ENCODE measurements at regions not wholly inside any gene's neighbourhood (a gene's known extent, or its start where the extent isn't known, plus 50 kb on each side); places are given as distances from the start of the nearest gene placed in this dataset.

DNA sequence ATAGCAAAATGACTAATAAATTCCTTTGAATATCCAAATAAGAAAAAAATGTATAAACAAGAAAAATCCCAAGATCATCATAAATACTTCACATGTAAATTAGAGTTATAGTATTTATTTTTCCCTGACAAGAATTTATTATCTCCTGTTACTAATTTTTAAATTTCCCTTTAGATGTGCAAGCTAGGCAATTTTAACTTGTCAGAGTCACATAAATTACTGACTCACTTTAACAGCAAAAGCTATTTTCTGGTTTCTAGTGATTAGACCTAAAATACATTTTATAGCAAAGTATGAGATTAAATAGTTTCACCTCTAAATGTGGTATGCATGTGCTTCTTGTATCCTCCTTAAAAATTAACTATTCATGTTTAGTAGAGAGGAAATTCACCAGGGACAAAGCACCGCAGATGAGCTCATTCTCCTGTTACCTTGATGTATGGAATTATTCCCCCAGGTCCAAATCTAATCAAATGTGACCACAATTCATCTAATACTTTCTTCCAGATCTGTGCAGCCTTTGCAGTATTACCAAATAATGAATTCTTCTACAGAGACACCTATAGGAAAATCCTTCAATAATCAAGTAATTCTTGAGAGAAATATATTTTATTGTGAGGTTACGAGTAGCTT is 621.2 kb downstream of the DNAJB9 start:
- no peaks in the 10 kb centered on the region for H3K4me1 ChIP-seq
- H3K4me3 ChIP-seq, result no peak overlapping the region
- no peak overlapping the region for H3K27ac ChIP-seq
- H3K27me3 ChIP-seq, result no peaks in the 10 kb centered on the region
- intact Hi-C loops (cut with DNase I), result no loop called here
- DNase-seq, result no peak
- ATAC-seq, result no peak
- TF ChIP-seq, protein P1, sequence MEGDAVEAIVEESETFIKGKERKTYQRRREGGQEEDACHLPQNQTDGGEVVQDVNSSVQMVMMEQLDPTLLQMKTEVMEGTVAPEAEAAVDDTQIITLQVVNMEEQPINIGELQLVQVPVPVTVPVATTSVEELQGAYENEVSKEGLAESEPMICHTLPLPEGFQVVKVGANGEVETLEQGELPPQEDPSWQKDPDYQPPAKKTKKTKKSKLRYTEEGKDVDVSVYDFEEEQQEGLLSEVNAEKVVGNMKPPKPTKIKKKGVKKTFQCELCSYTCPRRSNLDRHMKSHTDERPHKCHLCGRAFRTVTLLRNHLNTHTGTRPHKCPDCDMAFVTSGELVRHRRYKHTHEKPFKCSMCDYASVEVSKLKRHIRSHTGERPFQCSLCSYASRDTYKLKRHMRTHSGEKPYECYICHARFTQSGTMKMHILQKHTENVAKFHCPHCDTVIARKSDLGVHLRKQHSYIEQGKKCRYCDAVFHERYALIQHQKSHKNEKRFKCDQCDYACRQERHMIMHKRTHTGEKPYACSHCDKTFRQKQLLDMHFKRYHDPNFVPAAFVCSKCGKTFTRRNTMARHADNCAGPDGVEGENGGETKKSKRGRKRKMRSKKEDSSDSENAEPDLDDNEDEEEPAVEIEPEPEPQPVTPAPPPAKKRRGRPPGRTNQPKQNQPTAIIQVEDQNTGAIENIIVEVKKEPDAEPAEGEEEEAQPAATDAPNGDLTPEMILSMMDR (IDR thresholded peaks at IDR 0.05), result no peak
- peaks cover 0 to 8% of the 10 kb centered on the region in 2 donors for H3K9me3 ChIP-seq
- H3K36me3 ChIP-seq, result no peaks in the 10 kb centered on the region

DNA sequence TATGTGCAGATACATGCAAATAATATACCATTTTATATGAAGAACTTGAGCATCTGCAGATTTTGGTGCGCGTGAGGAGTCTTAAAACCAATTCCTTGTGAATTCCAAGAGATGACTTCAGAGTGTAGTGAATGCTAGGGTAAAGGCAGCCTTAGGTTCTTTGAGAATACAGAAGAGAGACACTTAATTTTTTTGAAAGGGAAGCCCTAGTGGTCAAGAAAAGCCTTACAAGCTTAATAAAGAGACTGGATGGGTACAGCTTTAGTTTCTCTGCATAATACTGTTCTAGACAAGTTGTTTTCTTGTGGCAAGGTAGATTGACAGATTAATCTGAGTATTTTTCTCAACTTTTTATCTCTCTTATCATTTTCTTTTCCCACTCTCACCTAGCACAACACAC is 636.5 kb downstream of the DNAJB9 start:
- DNase-seq (no peak), ATAC-seq (no peak)
- H3K9me3 ChIP-seq, result peaks cover 0 to 18% of the 10 kb centered on the region in 2 donors
- no peak overlapping the region for H3K4me3 ChIP-seq
- H3K27ac ChIP-seq, result no peak overlapping the region
- H3K4me1 ChIP-seq, result no peaks in the 10 kb centered on the region
- no peaks in the 10 kb centered on the region for H3K27me3 ChIP-seq
- intact Hi-C loops (cut with DNase I), result no loop called here
- H3K36me3 ChIP-seq, result no peaks in the 10 kb centered on the region
- TF ChIP-seq, protein P1 (IDR thresholded peaks at IDR 0.05), result no peak

- TF ChIP-seq, protein P1 (IDR thresholded peaks at IDR 0.05), result no peak
Observed at GRCh38 chr7:109213081-109213480, 643.4 kb downstream of the DNAJB9 start.

GRCh38 chr7:109215341-109215740 is 645.7 kb downstream of the DNAJB9 start:
- ATAC-seq, result no peak
- intact Hi-C loops (cut with DNase I), result no loop called here
- no peak overlapping the region for H3K27ac ChIP-seq

More at GRCh38 chr7:109213081-109213480, 643.4 kb downstream of the DNAJB9 start:
- H3K27me3 ChIP-seq, result no peaks in the 10 kb centered on the region
- H3K4me1 ChIP-seq, result no peaks in the 10 kb centered on the region
- DNase-seq (no peak), ATAC-seq (no peak)
- no peak overlapping the region for H3K27ac ChIP-seq
- peaks cover 0 to 15% of the 10 kb centered on the region in 2 donors for H3K9me3 ChIP-seq
- H3K36me3 ChIP-seq, result no peaks in the 10 kb centered on the region
- intact Hi-C loops (cut with DNase I), result no loop called here
- no peak overlapping the region for H3K4me3 ChIP-seq

DNA sequence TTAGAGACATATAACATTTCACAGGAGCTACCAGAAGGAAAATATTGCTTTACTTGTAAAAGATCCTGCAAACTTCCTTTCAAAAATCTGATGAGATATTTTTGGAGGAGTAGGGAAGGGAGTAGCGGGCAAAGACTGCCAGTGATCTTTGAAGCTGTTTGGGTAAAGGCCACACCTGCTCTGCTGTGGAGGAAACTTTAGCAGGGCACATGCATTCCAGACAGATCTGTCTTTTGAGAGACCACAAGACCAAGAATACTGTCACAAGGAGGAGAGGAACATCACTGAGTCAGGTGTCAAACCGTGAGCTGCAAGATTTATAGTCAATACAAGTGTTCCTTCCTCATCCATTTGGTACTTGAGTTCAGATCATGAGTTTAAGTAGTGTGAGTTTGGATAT is 654.4 kb downstream of the DNAJB9 start:
- Histone ChIP-seq H3K4me1 (no peaks in the 10 kb centered on the region), H3K36me3 (no peaks in the 10 kb centered on the region), H3K9me3 (no peaks in the 10 kb centered on the region), H3K27ac (no peak overlapping the region), H3K4me3 (no peak overlapping the region), H3K27me3 (no peaks in the 10 kb centered on the region)
- TF ChIP-seq, protein P1 (IDR thresholded peaks at IDR 0.05), result no peak
- intact Hi-C loops (cut with DNase I), result no loop called here
- no peak for ATAC-seq
- DNase-seq, result no peak

More at GRCh38 chr7:109215341-109215740, 645.7 kb downstream of the DNAJB9 start:
- Histone ChIP-seq H3K9me3 (peaks cover 0 to 12% of the 10 kb centered on the region in 2 donors), H3K36me3 (no peaks in the 10 kb centered on the region), H3K4me1 (no peaks in the 10 kb centered on the region), H3K4me3 (no peak overlapping the region), H3K27me3 (no peaks in the 10 kb centered on the region)
- TF ChIP-seq, protein P1 (IDR thresholded peaks at IDR 0.05), result no peak
- DNase-seq, result no peak
